ENCODE measurements at regions not wholly inside any gene's neighbourhood (a gene's known extent, or its start where the extent isn't known, plus 50 kb on each side); places are given as distances from the start of the nearest gene placed in this dataset.

DNA sequence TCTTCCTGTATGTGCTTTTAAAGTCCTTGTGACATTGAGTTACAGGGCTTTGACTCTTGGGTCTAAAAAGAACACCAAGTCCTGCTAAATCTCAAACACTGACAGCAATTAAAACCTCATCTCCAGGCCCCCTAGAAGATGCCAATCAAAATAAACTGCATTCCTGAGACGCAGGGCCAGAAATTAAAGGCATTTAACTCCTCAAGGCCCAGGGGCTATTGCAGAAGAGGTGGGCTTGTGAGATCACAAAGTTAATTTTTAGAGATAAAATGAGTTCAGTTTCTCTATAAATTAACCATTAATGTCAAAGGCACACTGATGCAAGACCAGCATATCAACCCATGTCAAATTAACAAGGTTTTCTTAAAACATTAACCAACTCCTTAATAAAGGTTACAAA lies 145.6 kb upstream of the CARMIL1 start:
- no peak for FAIRE-seq
- no peaks in the 10 kb centered on the region; a peak in 1 of 7 replicates for H3K4me1 ChIP-seq (replicated peaks in 1 of 4; ENCODE audit: control insufficient read depth in 3 of 4, insufficient read depth in 4 of 4, low read length in 3 of 4)

More for the DNA sequence above, 145.6 kb upstream of the CARMIL1 start:
- Histone ChIP-seq H3K18ac (ENCODE audit: extremely low read depth, low read length) (no peak overlapping the region), H3K23ac (ENCODE audit: insufficient read length) (no peak overlapping the region), H3K79me2 (ENCODE audit: control insufficient read depth in 1 of 2, insufficient read depth in 2 of 2, low read length in 2 of 2) (no peaks in the 10 kb centered on the region), H3K4me3 (ENCODE audit: extremely low read depth in 1 of 4, insufficient read depth in 2 of 4, low read depth in 3 of 4, low read length in 4 of 4) (no peak overlapping the region), H4K5ac (ENCODE audit: insufficient read length, low read depth, low read length) (no peak overlapping the region), H3K27ac (ENCODE audit: low read depth, low read length) (no peak overlapping the region), H3K4ac (replicated peaks; ENCODE audit: insufficient read length, low read depth, low read length) (no peak overlapping the region), H3K36me3 (ENCODE audit: control insufficient read depth in 2 of 4, insufficient read depth in 4 of 4, low read length in 3 of 4) (no peaks in the 10 kb centered on the region), H3K9ac (replicated peaks in 1 of 4; ENCODE audit: extremely low read depth in 1 of 4, low read depth in 3 of 4, low read length in 3 of 4) (no peak overlapping the region), H4K8ac (ENCODE audit: extremely low read depth, insufficient read depth, low read length) (no peak overlapping the region), H2BK12ac (ENCODE audit: low read depth, low read length) (no peak overlapping the region), H3K14ac (ENCODE audit: insufficient read length) (no peak overlapping the region), H2AK5ac (ENCODE audit: low read depth, low read length) (no peak overlapping the region), H3K79me1 (ENCODE audit: low read depth, low read length) (no peaks in the 10 kb centered on the region), H2BK20ac (ENCODE audit: low read length) (no peak overlapping the region), H4K91ac (replicated peaks; ENCODE audit: insufficient read length, low read length) (no peak overlapping the region), H2BK15ac (ENCODE audit: low read length) (no peak overlapping the region), H2AFZ (ENCODE audit: low read length) (no peak overlapping the region), H4K20me1 (replicated peaks in 1 of 2; ENCODE audit: control insufficient read depth in 1 of 2, insufficient read depth in 2 of 2, low read length in 2 of 2) (no peaks in the 10 kb centered on the region), H3K27me3 (replicated peaks in 1 of 4; ENCODE audit: control insufficient read depth in 3 of 4, extremely low read depth in 1 of 4, insufficient read depth in 3 of 4, low read length in 3 of 4) (no peaks in the 10 kb centered on the region), H2BK120ac (replicated peaks; ENCODE audit: low read depth, low read length) (no peak overlapping the region), H3K56ac (replicated peaks; ENCODE audit: insufficient read length, low read depth, low read length) (no peak overlapping the region), H2BK5ac (ENCODE audit: low read depth, low read length) (no peak overlapping the region), H3K23me2 (ENCODE audit: low read depth, low read length) (no peaks in the 10 kb centered on the region; the same call in 1 of the 2 replicates), H3K4me2 (ENCODE audit: insufficient read depth in 1 of 2, low read depth in 2 of 2, low read length in 2 of 2) (no peak overlapping the region), H3K9me3 (ENCODE audit: insufficient read depth in 2 of 2, low read depth in 1 of 2, low read length in 1 of 2) (peaks cover 15 to 30% of the 10 kb centered on the region in 2 experiments)
- DNase-seq (ENCODE audit: low read depth in 1 of 2, low spot score in 2 of 2) = no peak
- CTCF ChIA-PET (ENCODE audit: partially characterized antibody) = no interaction called here
- POLR2A ChIA-PET (ENCODE audit: partially characterized antibody) = no interaction called here
- 90% methylated on average over 1 of the region's 1 CpG; no CpG with 5 or more reads in 1 of the 2 experiments for WGBS, 2 experiments (ENCODE audit: extremely low coverage in 1 of 2, insufficient coverage in 1 of 2, insufficient read length in 1 of 2, insufficient replicate concordance in 2 of 2, low coverage in 1 of 2, low lambda C conversion rate in 2 of 2, missing lambda C conversion rate in 1 of 2)
- TF ChIP-seq HDAC6 (IDR thresholded peaks at IDR 0.05; ENCODE audit: low read depth, low read length) = no peak
- TF ChIP-seq, protein P1, sequence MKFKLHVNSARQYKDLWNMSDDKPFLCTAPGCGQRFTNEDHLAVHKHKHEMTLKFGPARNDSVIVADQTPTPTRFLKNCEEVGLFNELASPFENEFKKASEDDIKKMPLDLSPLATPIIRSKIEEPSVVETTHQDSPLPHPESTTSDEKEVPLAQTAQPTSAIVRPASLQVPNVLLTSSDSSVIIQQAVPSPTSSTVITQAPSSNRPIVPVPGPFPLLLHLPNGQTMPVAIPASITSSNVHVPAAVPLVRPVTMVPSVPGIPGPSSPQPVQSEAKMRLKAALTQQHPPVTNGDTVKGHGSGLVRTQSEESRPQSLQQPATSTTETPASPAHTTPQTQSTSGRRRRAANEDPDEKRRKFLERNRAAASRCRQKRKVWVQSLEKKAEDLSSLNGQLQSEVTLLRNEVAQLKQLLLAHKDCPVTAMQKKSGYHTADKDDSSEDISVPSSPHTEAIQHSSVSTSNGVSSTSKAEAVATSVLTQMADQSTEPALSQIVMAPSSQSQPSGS (IDR thresholded peaks at IDR 0.05; ENCODE audit: low read length) = no peak

Measured in H1 (cell line).